HUES48 (cell line): ENCODE measurements at regions not wholly inside any gene's neighbourhood (a gene's known extent, or its start where the extent isn't known, plus 50 kb on each side); places are given as distances from the start of the nearest gene placed in this dataset.
"Not testable (repeated sequence)": the region's sequence is repeated elsewhere in the genome, so short reads cannot be mapped to it uniquely, and the experiment has no call there.

Experiments used
- H3K27ac ChIP-seq: one replicate; pipeline ENCODE4 v1.7.0; 2013; ENCODE audit warnings: low read depth, low read length, inconsistent platforms
- H3K27me3 ChIP-seq: 2 replicates; pipeline ENCODE4 v1.6.1; 2013; ENCODE audit warnings: mild to moderate bottlenecking, low read length; ENCODE audit not compliant: control insufficient read depth, insufficient read depth
- H3K36me3 ChIP-seq: 2 replicates; pipeline ENCODE4 v1.6.1; 2013; ENCODE audit warnings: low read length; ENCODE audit not compliant: control insufficient read depth, insufficient read depth
- H3K4me1 ChIP-seq: 2 replicates; pipeline ENCODE4 v1.6.1; 2013; ENCODE audit warnings: mild to moderate bottlenecking, low read length; ENCODE audit not compliant: control insufficient read depth, insufficient read depth
- H3K4me3 ChIP-seq: 2 replicates; pipeline ENCODE4 v1.5.1; 2013; ENCODE audit warnings: mild to moderate bottlenecking, low read depth, low read length
- H3K9ac ChIP-seq: 2 replicates; pipeline ENCODE4 v1.6.1; 2013; ENCODE audit warnings: mild to moderate bottlenecking, low read depth, low read length, moderate library complexity
- H3K9me3 ChIP-seq: 2 replicates; pipeline ENCODE4 v1.6.1; 2013; ENCODE audit warnings: low read length; ENCODE audit not compliant: control insufficient read depth, insufficient read depth

DNA sequence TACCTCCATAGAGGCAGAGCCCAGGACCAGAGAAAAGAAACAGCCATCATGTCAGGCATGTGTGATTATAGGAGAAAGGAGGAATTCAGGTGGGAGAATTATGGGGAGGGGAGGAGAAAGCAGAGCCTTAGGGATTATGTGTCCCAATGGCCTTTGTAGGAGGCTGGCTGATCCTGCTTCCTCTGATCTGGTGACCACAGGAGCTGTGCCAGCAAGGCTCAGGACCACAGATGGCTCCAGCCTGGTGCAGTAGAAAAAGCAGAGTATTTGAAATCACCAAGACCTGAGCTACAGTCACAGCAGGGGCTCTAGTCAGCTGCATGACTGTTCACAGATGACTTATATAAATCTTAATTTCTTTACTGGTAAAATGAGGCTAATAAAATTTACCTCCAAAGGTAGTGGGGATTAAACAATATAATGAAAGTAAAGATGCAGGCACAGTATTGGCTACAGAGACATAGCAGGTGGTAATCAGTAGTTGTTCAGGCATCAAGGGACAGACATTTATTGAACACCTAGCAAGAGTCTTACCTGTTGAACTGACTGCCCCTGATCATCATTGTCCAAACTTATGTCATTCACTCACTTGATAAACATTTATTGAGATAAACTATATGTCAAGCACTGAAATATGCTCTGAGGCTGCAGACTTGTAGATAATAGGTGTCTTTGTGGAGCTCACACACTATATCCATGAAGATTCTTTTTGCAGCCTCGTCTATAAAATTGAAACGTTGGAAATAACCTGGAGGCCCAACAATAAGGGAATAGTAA, 121.3 kb downstream of the MYCN start:
- no peaks in the 10 kb centered on the region for H3K27me3 ChIP-seq
- H3K9ac ChIP-seq: no peak overlapping the region
- no peak overlapping the region for H3K27ac ChIP-seq
- H3K4me3 ChIP-seq: no peak overlapping the region
- peaks cover 33% of the 10 kb centered on the region for H3K9me3 ChIP-seq
- H3K4me1 ChIP-seq: no peaks in the 10 kb centered on the region
- H3K36me3 ChIP-seq: no peaks in the 10 kb centered on the region

DNA sequence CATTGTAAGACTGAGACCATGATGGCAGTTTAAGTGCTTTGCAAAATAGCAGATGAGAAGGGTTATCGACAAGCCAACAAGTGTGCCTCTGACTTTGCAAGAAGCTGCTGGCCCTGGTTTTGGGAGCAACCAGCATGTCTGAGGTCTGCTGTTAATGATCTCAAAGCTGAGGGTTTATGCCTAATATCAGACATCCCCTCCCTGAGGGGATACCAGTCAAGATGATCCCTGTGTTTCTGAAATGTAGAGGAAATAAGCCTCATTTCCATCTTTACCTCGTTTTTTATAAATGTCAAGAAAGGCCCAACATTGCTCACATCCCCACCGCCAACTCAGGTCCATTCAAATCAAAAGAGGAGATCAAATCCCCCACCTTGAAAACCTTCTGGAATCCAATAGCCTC, 120.6 kb downstream of the MYCN start:
- Histone ChIP-seq H3K9me3 (peaks cover 33% of the 10 kb centered on the region), H3K4me3 (no peak overlapping the region), H3K36me3 (no peaks in the 10 kb centered on the region), H3K9ac (no peak overlapping the region), H3K27me3 (no peaks in the 10 kb centered on the region), H3K4me1 (peaks cover 2% of the 10 kb centered on the region), H3K27ac (no peak overlapping the region)

DNA sequence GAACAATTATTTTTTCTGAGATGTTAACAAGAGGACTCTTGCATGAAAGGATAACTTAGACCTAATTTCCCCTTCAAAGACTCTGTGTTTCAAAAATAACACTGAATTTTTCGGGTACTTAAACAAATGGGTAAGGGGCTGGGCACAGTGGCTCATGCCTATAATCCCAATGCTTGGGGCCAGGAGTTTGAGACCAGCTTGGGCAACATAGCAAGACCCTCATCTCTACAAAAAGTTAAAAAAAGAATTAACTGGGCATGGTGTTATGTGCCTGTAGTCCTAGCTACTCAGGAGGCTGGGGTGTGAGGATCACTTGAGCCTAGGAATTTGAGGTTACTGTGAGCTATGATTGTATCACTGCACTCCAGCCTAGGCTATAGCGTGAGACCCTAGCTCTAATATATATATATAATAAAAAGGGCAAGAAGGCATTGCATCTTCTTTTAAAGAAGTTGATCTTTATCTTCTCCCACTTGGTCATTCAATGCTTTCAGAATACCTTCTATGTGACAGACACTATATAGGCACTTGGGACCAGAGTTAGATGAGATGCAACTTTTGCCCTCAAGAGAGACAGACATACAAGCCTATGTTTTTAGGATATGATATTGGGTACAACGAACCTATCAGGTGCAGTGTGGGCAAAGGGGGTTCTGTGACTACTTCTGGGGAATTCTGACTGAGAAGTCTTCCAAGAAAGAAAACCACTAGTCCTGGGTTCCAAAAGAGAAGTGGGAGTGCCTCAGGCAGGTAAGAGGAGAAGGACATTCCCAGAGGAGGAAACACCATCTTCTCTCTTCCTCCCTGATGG, 120.0 kb downstream of the MYCN start:
- Histone ChIP-seq H3K4me3 (no peak overlapping the region), H3K4me1 (peaks cover 7% of the 10 kb centered on the region), H3K9ac (no peak overlapping the region), H3K36me3 (no peaks in the 10 kb centered on the region), H3K27me3 (no peaks in the 10 kb centered on the region), H3K9me3 (peaks cover 33% of the 10 kb centered on the region), H3K27ac (no peak overlapping the region)

DNA sequence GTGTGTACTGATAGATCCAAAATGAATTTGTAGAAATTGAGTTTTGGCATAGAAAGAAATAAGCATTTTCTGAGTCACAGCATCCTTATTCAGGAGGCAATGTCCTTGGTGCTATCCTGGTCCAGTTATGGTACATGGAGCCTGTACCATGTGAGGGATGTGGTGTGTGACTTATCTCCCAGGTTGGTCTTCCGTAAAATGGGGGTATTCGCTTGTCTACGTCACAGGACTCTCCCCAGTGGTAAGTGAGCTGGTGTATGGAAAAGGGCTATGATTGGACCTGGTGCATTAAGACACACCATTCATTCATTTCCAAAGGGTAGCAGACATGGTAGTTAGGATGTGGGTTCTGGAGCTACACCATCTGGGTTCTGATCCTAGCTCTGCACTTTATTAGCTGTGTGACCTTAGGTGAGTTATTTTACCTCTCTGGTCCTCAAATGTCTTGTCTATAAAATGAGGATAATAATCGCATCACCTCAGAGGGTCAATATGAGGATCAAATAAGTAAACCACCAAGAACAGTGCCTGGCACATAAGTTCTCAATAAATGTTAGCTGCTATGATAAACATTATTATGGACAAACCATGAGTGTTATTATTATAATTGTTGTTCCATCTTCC, 119.2 kb downstream of the MYCN start:
- H3K4me3 ChIP-seq: no peak overlapping the region
- peaks cover 26% of the 10 kb centered on the region for H3K9me3 ChIP-seq
- H3K4me1 ChIP-seq: peaks cover 7% of the 10 kb centered on the region
- no peaks in the 10 kb centered on the region for H3K36me3 ChIP-seq
- H3K27ac ChIP-seq: no peak overlapping the region
- H3K9ac ChIP-seq: no peak overlapping the region
- no peaks in the 10 kb centered on the region for H3K27me3 ChIP-seq

DNA sequence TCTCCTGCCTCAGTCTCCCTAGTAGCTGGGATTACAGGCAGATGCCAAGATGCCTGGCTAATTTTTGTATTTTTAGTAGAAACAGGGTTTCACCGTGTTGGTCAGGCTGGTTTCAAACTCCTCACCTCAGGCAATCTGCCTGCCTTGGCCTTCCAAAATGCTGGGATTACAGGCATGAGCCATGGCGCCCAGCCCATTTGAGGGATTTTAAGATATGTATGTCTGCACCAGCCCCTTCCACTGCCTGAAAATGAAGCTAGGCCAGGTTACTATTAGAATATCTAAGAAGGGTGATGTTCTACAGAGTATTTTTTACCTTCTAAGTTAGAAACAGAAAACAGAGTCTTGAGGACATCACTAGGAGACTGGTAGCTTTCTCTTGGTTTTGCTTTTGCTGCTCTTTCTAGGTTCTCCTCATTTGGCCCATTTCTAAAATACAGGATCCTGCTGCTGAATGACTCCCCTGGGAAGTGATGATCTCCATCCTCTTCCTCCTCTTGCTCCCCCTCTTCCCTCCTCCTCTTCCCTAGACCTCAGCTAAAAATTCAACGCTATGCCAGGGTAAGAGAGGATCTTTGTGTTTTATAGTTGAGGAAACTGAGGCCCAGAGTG, 118.5 kb downstream of the MYCN start:
- Histone ChIP-seq H3K27me3 (no peaks in the 10 kb centered on the region), H3K4me3 (no peak overlapping the region), H3K27ac (no peak overlapping the region), H3K9ac (no peak overlapping the region), H3K36me3 (no peaks in the 10 kb centered on the region), H3K4me1 (peaks cover 7% of the 10 kb centered on the region), H3K9me3 (peaks cover 21% of the 10 kb centered on the region)

DNA sequence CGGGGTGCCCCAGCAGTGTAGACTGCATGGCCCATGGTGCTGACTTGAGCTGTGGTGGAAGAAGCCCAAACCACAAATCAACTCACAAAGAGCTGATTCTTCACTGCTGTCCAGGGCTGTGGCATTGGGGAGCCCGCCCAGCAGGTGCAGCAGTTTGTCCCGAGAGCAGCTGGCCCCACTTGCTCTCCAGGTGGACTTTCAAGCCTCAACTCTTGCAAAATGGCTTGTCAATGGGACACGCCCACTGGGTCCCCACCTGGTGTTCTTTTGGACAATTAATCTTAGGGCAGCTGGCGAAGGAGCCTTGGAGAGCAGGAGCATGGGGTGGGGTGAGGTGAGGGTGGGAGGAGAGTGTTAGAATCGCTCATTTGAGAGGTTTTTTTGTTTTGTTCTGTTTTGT, 117.9 kb downstream of the MYCN start:
- no peak overlapping the region for H3K4me3 ChIP-seq
- H3K36me3 ChIP-seq: no peaks in the 10 kb centered on the region
- H3K9me3 ChIP-seq: peaks cover 15% of the 10 kb centered on the region
- H3K4me1 ChIP-seq: peaks cover 7% of the 10 kb centered on the region
- H3K27ac ChIP-seq: no peak overlapping the region
- no peak overlapping the region for H3K9ac ChIP-seq
- H3K27me3 ChIP-seq: no peaks in the 10 kb centered on the region

DNA sequence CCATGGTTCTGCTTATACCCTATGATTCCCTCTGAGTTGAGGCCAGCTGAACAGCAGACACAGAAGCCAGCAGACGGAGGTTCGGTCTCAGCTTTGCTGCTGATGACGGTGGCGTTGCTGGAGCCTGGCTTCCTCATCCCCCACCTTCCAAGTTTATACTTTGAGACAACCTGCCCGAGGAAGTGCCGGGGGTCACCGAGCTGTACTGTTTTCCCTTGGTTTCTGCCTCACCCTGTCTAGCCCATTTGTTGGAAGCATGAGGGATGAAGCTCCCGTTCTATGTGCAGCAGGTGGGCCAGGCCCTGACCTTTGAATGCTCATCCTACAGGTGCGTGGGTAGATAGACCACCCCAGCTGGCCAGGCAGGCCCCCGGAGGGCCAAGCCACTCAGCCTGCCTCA, 117.3 kb downstream of the MYCN start:
- H3K4me1 ChIP-seq: peaks cover 7% of the 10 kb centered on the region
- no peaks in the 10 kb centered on the region for H3K36me3 ChIP-seq
- H3K27ac ChIP-seq: no peak overlapping the region
- no peaks in the 10 kb centered on the region for H3K27me3 ChIP-seq
- H3K9ac ChIP-seq: no peak overlapping the region
- peaks cover 9% of the 10 kb centered on the region for H3K9me3 ChIP-seq
- H3K4me3 ChIP-seq: no peak overlapping the region

DNA sequence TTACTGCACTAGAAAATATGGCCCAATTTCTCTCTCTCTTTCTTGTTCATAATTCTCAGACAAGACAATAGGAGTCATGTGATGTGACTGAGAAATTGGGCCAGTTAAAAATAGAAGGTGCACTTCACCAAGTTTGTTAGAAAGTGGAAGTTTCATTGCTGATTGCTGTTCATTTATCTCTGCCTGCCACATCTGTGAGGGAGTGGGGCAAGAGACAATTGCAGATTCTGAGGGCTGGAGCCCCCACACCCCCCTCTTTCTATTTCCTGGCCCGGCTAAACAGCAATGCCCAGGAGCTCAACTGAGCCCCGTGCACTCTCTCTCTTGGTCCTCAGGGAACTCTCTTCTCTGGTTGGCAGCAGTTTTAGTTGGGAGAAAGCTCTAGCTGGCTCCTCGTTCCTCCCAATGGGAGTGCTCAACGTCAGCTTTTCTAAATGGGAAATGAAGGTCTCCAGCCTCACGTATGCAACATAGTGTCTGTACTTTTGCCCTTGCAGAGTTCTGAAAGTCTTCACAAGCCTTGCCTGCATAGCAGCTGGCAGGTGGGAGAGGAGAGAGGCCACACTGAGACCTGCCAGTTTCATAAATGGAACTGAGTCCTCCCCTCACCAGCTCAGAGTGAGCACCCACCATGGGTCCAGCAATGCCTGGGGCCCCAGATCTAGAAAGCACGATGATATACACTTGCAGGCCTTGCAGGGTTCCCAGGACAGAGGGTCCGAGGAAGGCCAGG, 115.7 kb downstream of the MYCN start:
- Histone ChIP-seq H3K9me3 (no peaks in the 10 kb centered on the region), H3K36me3 (no peaks in the 10 kb centered on the region), H3K27ac (no peak overlapping the region), H3K9ac (no peak overlapping the region), H3K4me3 (no peak overlapping the region), H3K27me3 (no peaks in the 10 kb centered on the region), H3K4me1 (peaks cover 12% of the 10 kb centered on the region)

DNA sequence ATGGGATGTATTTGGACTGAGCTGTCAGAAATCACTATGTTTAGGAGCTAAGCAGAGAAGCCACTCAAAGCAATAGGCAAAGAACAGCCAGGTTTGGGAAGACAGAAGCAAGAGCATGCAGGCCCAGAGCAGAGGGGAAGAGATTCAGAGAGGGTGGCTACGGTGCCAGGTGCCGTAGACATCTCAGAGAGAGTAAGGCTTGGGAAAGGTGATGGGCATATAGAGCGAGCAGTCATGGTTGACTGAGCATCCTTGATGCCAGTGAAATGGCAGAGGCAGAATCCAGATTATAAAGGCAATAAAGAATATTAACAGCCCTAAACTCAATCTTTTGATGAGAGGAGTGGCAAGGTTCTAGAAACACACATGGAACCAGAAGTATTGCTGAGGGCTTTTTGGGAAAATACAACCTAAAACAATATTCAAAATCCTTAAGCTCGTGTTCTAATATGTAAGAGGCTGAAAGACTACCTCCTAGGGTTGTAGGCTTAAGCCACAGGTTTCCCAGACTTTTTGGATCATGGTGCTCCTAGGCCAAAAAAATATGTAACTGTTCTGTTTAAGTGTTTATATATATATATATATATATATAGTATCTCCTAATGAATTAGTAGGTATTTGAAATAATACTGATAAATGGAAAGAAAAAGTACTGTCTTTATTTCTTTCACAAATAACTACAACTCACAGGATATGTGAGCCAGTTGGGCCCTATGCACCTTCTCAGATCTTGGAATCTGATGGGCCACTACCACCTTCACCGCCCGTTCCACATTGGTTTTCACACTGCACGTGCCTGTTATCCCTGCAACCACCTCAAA, 113.3 kb downstream of the MYCN start:
- peaks cover 21% of the 10 kb centered on the region for H3K4me1 ChIP-seq
- no peak overlapping the region for H3K27ac ChIP-seq
- no peaks in the 10 kb centered on the region for H3K36me3 ChIP-seq
- H3K9me3 ChIP-seq: no peaks in the 10 kb centered on the region
- no peak overlapping the region for H3K9ac ChIP-seq
- no peaks in the 10 kb centered on the region for H3K27me3 ChIP-seq
- no peak overlapping the region for H3K4me3 ChIP-seq

DNA sequence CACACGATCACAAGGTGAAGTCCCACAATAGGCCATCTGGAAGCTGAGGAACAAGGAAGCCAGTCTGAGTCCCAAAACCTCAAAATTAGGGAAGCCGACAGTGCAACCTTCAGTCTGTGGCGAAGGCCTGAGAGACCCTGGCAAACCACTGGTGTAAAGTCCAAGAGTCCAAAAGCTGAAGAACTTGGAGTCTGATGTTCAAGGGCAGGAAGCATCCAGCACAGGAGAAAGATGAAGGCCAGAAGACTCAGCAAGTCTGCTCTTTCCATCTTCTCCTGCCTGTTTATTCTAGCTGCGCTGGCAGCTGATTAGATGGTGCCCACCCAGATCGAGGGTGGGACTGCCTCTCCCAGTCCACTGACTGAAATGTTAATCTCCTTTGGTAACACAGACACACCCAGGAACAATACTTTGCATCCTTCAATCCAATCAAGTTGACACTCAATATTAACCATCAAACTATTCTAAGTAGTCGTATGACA, 112.3 kb downstream of the MYCN start:
- H3K27ac ChIP-seq, H3K36me3 ChIP-seq, H3K27me3 ChIP-seq, H3K4me3 ChIP-seq, H3K9me3 ChIP-seq, H3K9ac ChIP-seq: not testable (repeated sequence)
- H3K4me1 ChIP-seq: peaks cover 21% of the 10 kb centered on the region
